RWPE2 (cell line): ENCODE measurements at regions not wholly inside any gene's neighbourhood (a gene's known extent, or its start where the extent isn't known, plus 50 kb on each side); places are given as distances from the start of the nearest gene placed in this dataset.

ENCODE experiments used
- ATAC-seq: fragments of 200-7000 bp; cut with Tn5 transposase; 3 replicates; pipeline ENCODE4 v1.9.1; 2021; ENCODE audit warnings: low read depth
- DNase-seq: peaks from one replicate; pipeline ENCODE4 v3.0.0-alpha.2; 2020; ENCODE audit warnings: low spot score
- H3K27ac ChIP-seq: fragments of 450-650 bp; 2 replicates; pipeline ENCODE4 v1.5.1; 2017; ENCODE audit warnings: mild to moderate bottlenecking; ENCODE audit not compliant: poor library complexity, severe bottlenecking
- H3K27me3 ChIP-seq: fragments of 250-450 bp; sonication (Bioruptor Pico); 2 replicates; pipeline ENCODE4 v1.5.1; 2021; ENCODE audit warnings: mild to moderate bottlenecking, moderate library complexity; ENCODE audit not compliant: insufficient read depth, poor library complexity, severe bottlenecking
- H3K36me3 ChIP-seq: fragments of 250-450 bp; sonication (Bioruptor Pico); 2 replicates; pipeline ENCODE4 v1.5.1; 2020; ENCODE audit warnings: low read depth, mild to moderate bottlenecking, moderate library complexity
- H3K4me1 ChIP-seq: fragments of 250-450 bp; sonication (Bioruptor Pico); 2 replicates; pipeline ENCODE4 v1.5.1; 2021; ENCODE audit warnings: mild to moderate bottlenecking, moderate library complexity; ENCODE audit not compliant: insufficient read depth, poor library complexity, severe bottlenecking
- H3K4me3 ChIP-seq: fragments of 250-450 bp; sonication (Bioruptor Pico); 2 replicates; pipeline ENCODE4 v1.5.1; 2021; ENCODE audit warnings: mild to moderate bottlenecking, moderate library complexity; ENCODE audit not compliant: severe bottlenecking
- H3K9me3 ChIP-seq: fragments of 250-450 bp; sonication (Bioruptor Pico); 2 replicates; pipeline ENCODE4 v1.5.1; 2021; ENCODE audit warnings: mild to moderate bottlenecking, moderate library complexity; ENCODE audit not compliant: severe bottlenecking
- CTCF ChIP-seq: fragments of 450-650 bp; IDR thresholded peaks from one replicate; pipeline ENCODE4 v1.5.1; 2017; ENCODE audit warnings: mild to moderate bottlenecking, moderate library complexity; ENCODE audit not compliant: poor library complexity, severe bottlenecking

GRCh38 chr1:106961646-106962045 is 94.8 kb upstream of the PRMT6 start:
- no peak for ATAC-seq

GRCh38 chr1:106962591-106962990 is 93.9 kb upstream of the PRMT6 start:
- H3K27ac ChIP-seq: no peak overlapping the region
- H3K36me3 ChIP-seq: no peaks in the 10 kb centered on the region
- H3K4me3 ChIP-seq: no peak overlapping the region
- no peak for ATAC-seq
- H3K9me3 ChIP-seq: no peaks in the 10 kb centered on the region
- peaks cover 2% of the 10 kb centered on the region for H3K27me3 ChIP-seq
- no peak for TF ChIP-seq CTCF
- no peaks in the 10 kb centered on the region for H3K4me1 ChIP-seq
- DNase-seq: no peak

More at GRCh38 chr1:106961646-106962045, 94.8 kb upstream of the PRMT6 start:
- no peak for TF ChIP-seq CTCF
- no peak overlapping the region for H3K27ac ChIP-seq
- H3K9me3 ChIP-seq: no peaks in the 10 kb centered on the region
- no peaks in the 10 kb centered on the region for H3K36me3 ChIP-seq
- no peak overlapping the region for H3K4me3 ChIP-seq
- peaks cover 2% of the 10 kb centered on the region for H3K27me3 ChIP-seq
- no peak for DNase-seq
- no peaks in the 10 kb centered on the region for H3K4me1 ChIP-seq

GRCh38 chr1:106964495-106964894 is 92.0 kb upstream of the PRMT6 start:
- ATAC-seq: no peak
- H3K27me3 ChIP-seq: peaks cover 2% of the 10 kb centered on the region
- H3K4me3 ChIP-seq: no peak overlapping the region
- H3K36me3 ChIP-seq: no peaks in the 10 kb centered on the region
- H3K4me1 ChIP-seq: no peaks in the 10 kb centered on the region
- no peak for TF ChIP-seq CTCF
- H3K27ac ChIP-seq: no peak overlapping the region
- no peak for DNase-seq
- no peaks in the 10 kb centered on the region for H3K9me3 ChIP-seq

GRCh38 chr1:106968644-106969043 is 87.8 kb upstream of the PRMT6 start:
- no peak for TF ChIP-seq CTCF
- H3K4me3 ChIP-seq: no peak overlapping the region
- no peaks in the 10 kb centered on the region for H3K4me1 ChIP-seq
- H3K36me3 ChIP-seq: no peaks in the 10 kb centered on the region
- H3K27ac ChIP-seq: no peak overlapping the region
- H3K27me3 ChIP-seq: no peaks in the 10 kb centered on the region
- no peak for ATAC-seq
- no peak for DNase-seq
- H3K9me3 ChIP-seq: no peaks in the 10 kb centered on the region

- DNase-seq (no peak), ATAC-seq (no peak)
- H3K4me3 ChIP-seq: no peak overlapping the region
- H3K27me3 ChIP-seq: no peaks in the 10 kb centered on the region
- H3K27ac ChIP-seq: no peak overlapping the region
- no peaks in the 10 kb centered on the region for H3K9me3 ChIP-seq
- TF ChIP-seq CTCF: no peak
- no peaks in the 10 kb centered on the region for H3K4me1 ChIP-seq
- no peaks in the 10 kb centered on the region for H3K36me3 ChIP-seq
Observed at GRCh38 chr1:106969731-106970130, 86.7 kb upstream of the PRMT6 start.
